OCI-LY7 (cell line): ENCODE measurements at regions not wholly inside any gene's neighbourhood (a gene's known extent, or its start where the extent isn't known, plus 50 kb on each side); places are given as distances from the start of the nearest gene placed in this dataset.

Source experiments
- BruUV-seq: library from RNA; stranded (reverse); fragments of 400-500 nt; replicated peaks from 2 replicates; lab custom pipeline; 2021; lab: Mats Ljungman, UMichigan
- CTCF ChIA-PET: fragments of 300-600 bp; sonication (Branson Sonifier 250); formaldehyde crosslinking; loops from one replicate; lab custom pipeline; 2022; ENCODE audit warnings: antibody characterized with exemption; ENCODE audit not compliant: unreplicated experiment; lab: Charles Lee
- POLR2A ChIA-PET: fragments of 300-600 bp; sonication (Branson Sonifier 250); formaldehyde crosslinking; loops from one replicate; lab custom pipeline; 2022; ENCODE audit warnings: antibody characterized with exemption; lab: Charles Lee
- DNase-seq: peaks from one replicate; pipeline ENCODE4 v3.0.0-alpha.2; 2015; ENCODE audit warnings: low spot score
- H2AFZ ChIP-seq: fragments of 200-600 bp; sonication (generic), shearing (Covaris generic); 2 replicates; pipeline ENCODE4 v1.6.1; 2014; ENCODE audit warnings: mild to moderate bottlenecking, antibody characterized with exemption, low read length, moderate library complexity
- H3K27ac ChIP-seq: fragments of 200-600 bp; sonication (generic); 2 replicates; pipeline ENCODE4 v1.5.1; 2014; ENCODE audit warnings: mixed run types, low read depth, mild to moderate bottlenecking, moderate library complexity, low read length, inconsistent platforms; ENCODE audit not compliant: poor library complexity, severe bottlenecking
- H3K36me3 ChIP-seq: fragments of 200-600 bp; sonication (generic); 2 replicates; pipeline ENCODE4 v1.6.1; 2014; ENCODE audit warnings: mild to moderate bottlenecking, antibody characterized with exemption, low read length, moderate library complexity, mixed read lengths; ENCODE audit not compliant: insufficient read depth
- H3K4me1 ChIP-seq: fragments of 200-600 bp; sonication (generic); 2 replicates; pipeline ENCODE4 v1.5.1; 2014; ENCODE audit warnings: mild to moderate bottlenecking, low read length; ENCODE audit not compliant: insufficient read depth, poor library complexity, severe bottlenecking
- H3K4me2 ChIP-seq: fragments of 200-600 bp; sonication (generic); 2 replicates; pipeline ENCODE4 v1.6.1; 2014; ENCODE audit warnings: mild to moderate bottlenecking, low read length
- H3K4me3 ChIP-seq: fragments of 200-600 bp; sonication (generic); 2 replicates; pipeline ENCODE4 v1.5.1; 2014; ENCODE audit warnings: mild to moderate bottlenecking, low read depth, low read length; ENCODE audit not compliant: poor library complexity, severe bottlenecking
- H3K79me2 ChIP-seq: fragments of 200-600 bp; sonication (generic); 2 replicates; pipeline ENCODE4 v1.6.1; 2016; ENCODE audit warnings: low read depth, mild to moderate bottlenecking, low read length, moderate library complexity, mixed read lengths; ENCODE audit not compliant: insufficient read depth
- H3K9me2 ChIP-seq: fragments of 200-600 bp; sonication (generic); 2 replicates; pipeline ENCODE4 v1.6.1; 2016; ENCODE audit warnings: mild to moderate bottlenecking, low read length, mixed read lengths; ENCODE audit not compliant: insufficient read depth
- H3K9me3 ChIP-seq: fragments of 200-600 bp; sonication (generic); 2 replicates; pipeline ENCODE4 v1.6.1; 2014; ENCODE audit warnings: mild to moderate bottlenecking, mixed run types, low read length, mixed read lengths
- H4K20me1 ChIP-seq: fragments of 200-600 bp; sonication (generic); 2 replicates; pipeline ENCODE4 v1.6.1; 2014; ENCODE audit warnings: mild to moderate bottlenecking, antibody characterized with exemption, low read length, moderate library complexity, mixed read lengths; ENCODE audit not compliant: insufficient read depth
- CTCF ChIP-seq: fragments of 200-600 bp; sonication (generic); conservative IDR thresholded peaks from 2 replicates; pipeline ENCODE4 v1.5.1; 2014; ENCODE audit warnings: mild to moderate bottlenecking, antibody characterized with exemption, low read length, moderate library complexity, mixed read lengths
- EZH2phosphoT487 ChIP-seq: fragments of 200-600 bp; sonication (generic); IDR thresholded peaks from 2 replicates; pipeline ENCODE4 v1.6.1; 2018; ENCODE audit warnings: low read depth, borderline replicate concordance, mild to moderate bottlenecking, mixed run types, antibody characterized with exemption, low read length, moderate library complexity, mixed read lengths
- intact Hi-C: fragments of 100-400 bp; cut with micrococcal nuclease; formaldehyde crosslinking; loops from one replicate; pipeline ENCODE4 v1.10.0; 2022; ENCODE audit not compliant: unreplicated experiment

- H3K4me3 ChIP-seq: no peak overlapping the region
- CTCF ChIA-PET: no interaction called here
- BruUV-seq: no TSS peak
These were observed 301.2 kb downstream of the LRFN2 start for GRCh38 chr6:40285996-40286395.

GRCh38 chr6:40285535-40285934 is 301.6 kb downstream of the LRFN2 start:
- DNase-seq: no peak
- H3K9me2 ChIP-seq: no peaks in the 10 kb centered on the region
- no peaks in the 10 kb centered on the region for H3K9me3 ChIP-seq
- H3K79me2 ChIP-seq: no peaks in the 10 kb centered on the region
- no peaks in the 10 kb centered on the region for H3K36me3 ChIP-seq
- intact Hi-C loops: no loop called here
- TF ChIP-seq CTCF: no peak
- no peak for TF ChIP-seq EZH2phosphoT487
- no peaks in the 10 kb centered on the region for H3K4me1 ChIP-seq
- H3K4me2 ChIP-seq: no peak overlapping the region
- H4K20me1 ChIP-seq: no peaks in the 10 kb centered on the region
- CTCF ChIA-PET: no interaction called here
- H2AFZ ChIP-seq: no peak overlapping the region
- POLR2A ChIA-PET: interaction anchor here (0.7 kb wide), 1 partner anchor 347 kb away, joined by 4 read pairs; no protein-coding TSS in a partner anchor
- no TSS peak for BruUV-seq
- H3K4me3 ChIP-seq: no peak overlapping the region
- no peak overlapping the region for H3K27ac ChIP-seq

More at GRCh38 chr6:40285996-40286395, 301.2 kb downstream of the LRFN2 start:
- Histone ChIP-seq H3K36me3 (no peaks in the 10 kb centered on the region), H2AFZ (no peak overlapping the region), H3K9me3 (no peaks in the 10 kb centered on the region), H3K4me1 (no peaks in the 10 kb centered on the region), H3K9me2 (no peaks in the 10 kb centered on the region), H4K20me1 (no peaks in the 10 kb centered on the region), H3K4me2 (no peak overlapping the region), H3K79me2 (no peaks in the 10 kb centered on the region), H3K27ac (no peak overlapping the region)
- intact Hi-C loops: no loop called here
- DNase-seq: no peak
- POLR2A ChIA-PET: interaction anchor here (0.7 kb wide), 1 partner anchor 347 kb away, joined by 4 read pairs; no protein-coding TSS in a partner anchor
- no peak for TF ChIP-seq CTCF

GRCh38 chr6:40282986-40283385 is 304.2 kb downstream of the LRFN2 start:
- H3K9me2 ChIP-seq: no peaks in the 10 kb centered on the region
- no peaks in the 10 kb centered on the region for H3K79me2 ChIP-seq
- DNase-seq: no peak
- no TSS peak for BruUV-seq
- TF ChIP-seq EZH2phosphoT487 (no peak), CTCF (no peak)
- H3K4me1 ChIP-seq: no peaks in the 10 kb centered on the region
- H3K4me3 ChIP-seq: no peak overlapping the region
- H3K9me3 ChIP-seq: no peaks in the 10 kb centered on the region
- no peak overlapping the region for H3K4me2 ChIP-seq
- CTCF ChIA-PET: no interaction called here
- H3K36me3 ChIP-seq: no peaks in the 10 kb centered on the region
- intact Hi-C loops: no loop called here
- H4K20me1 ChIP-seq: no peaks in the 10 kb centered on the region
- no peak overlapping the region for H3K27ac ChIP-seq
- no peak overlapping the region for H2AFZ ChIP-seq
- POLR2A ChIA-PET: no interaction called here
